GM12873 (cell line): ENCODE measurements at regions not wholly inside any gene's neighbourhood (a gene's known extent, or its start where the extent isn't known, plus 50 kb on each side); places are given as distances from the start of the nearest gene placed in this dataset.

Source experiments
- TF ChIP-seq, protein P1 (sequence below): IDR thresholded peaks from 2 replicates; pipeline ENCODE4 v1.5.1; 2012; ENCODE audit warnings: low read depth, mild to moderate bottlenecking, moderate library complexity, low read length, control low read depth; ENCODE audit not compliant: insufficient read depth; ENCODE audit errors: missing control alignments

DNA sequence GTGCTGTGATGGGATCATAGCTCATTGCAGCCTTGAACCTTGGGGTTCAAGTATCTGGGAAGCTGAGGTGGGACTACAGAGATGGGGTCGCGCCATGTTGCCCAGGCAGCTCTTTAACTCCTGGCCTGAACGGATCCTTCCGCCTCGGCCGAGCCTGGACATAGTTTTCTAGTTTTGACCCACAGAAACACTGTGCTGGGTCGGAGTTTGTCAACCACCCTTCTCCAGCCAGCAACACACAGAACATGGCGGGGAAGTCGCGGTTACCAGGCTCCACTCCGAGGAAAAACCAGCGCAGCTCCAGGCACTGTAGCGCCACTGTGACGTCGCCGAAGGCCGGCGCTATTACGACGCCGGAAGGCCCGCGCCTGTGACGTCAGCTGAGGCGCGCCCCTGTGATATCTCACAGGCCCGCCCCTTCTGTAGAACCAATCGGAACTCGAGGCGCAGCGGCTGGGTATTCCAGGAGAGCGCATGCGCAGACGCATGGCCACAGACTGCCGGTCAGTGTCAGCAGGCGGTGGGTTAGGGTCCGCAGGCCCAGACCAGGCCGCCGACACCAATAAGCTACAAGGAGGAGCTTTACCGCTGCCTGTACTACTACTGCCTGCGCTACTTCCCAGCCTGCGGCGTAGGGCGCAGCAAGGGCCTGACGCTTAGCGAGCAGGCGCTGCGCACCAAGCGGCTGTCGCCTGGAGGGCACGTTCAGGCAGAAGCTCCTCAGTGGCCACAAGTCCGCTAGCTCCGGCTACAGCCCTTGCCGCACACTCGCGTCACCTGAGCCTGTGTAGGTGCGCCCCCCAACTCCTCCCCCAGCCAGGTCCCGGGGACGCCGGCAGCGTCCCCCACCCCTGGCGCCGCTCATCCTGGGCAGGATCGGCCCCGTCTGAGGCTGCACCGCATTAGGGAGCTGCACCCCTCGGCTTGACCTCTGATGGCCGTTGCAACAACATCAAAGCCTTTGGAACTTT lies 135.2 kb upstream of the KCTD7 start:
- TF ChIP-seq, protein P1, sequence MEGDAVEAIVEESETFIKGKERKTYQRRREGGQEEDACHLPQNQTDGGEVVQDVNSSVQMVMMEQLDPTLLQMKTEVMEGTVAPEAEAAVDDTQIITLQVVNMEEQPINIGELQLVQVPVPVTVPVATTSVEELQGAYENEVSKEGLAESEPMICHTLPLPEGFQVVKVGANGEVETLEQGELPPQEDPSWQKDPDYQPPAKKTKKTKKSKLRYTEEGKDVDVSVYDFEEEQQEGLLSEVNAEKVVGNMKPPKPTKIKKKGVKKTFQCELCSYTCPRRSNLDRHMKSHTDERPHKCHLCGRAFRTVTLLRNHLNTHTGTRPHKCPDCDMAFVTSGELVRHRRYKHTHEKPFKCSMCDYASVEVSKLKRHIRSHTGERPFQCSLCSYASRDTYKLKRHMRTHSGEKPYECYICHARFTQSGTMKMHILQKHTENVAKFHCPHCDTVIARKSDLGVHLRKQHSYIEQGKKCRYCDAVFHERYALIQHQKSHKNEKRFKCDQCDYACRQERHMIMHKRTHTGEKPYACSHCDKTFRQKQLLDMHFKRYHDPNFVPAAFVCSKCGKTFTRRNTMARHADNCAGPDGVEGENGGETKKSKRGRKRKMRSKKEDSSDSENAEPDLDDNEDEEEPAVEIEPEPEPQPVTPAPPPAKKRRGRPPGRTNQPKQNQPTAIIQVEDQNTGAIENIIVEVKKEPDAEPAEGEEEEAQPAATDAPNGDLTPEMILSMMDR, result peak; percentile 47

DNA sequence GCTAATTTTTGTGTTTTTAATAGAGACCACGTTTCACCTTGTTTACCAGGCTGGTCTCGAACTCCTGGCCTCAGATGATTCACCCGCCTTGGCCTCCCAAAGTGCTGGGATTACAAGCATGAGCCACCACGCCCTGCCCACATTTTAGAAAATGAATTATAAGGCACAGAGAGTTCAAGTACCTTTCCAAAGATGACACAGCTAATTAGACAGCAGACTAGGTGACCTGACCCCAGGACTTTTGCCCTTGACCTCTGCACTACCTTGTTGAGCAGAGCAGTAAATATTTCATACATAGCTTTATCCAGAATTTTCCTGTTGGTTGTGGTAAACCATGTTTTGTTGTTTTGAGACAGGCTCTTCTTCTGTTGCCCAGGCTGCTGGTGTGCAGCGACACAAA lies 131.3 kb upstream of the KCTD7 start:
- TF ChIP-seq, protein P1, result no peak

DNA sequence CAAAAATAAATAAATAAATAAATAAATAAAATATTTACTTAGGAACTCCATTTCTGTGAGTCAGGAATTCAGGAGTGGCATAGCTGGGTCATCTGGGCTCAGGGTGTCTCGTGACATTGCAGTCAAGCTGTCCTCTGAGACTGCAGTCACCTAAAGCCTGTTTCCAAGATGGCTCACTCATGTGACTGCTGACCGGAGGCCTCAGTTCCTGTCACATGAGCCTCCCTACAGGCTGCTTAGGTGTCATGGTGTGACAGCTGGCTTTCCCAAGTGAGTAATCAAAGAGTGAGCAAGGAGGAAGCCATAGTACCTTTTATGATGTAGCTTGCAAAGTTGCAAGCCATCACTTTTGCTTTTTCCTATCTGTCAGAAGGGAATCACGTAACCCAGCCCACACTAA lies 128.6 kb upstream of the KCTD7 start:
- TF ChIP-seq, protein P1, result no peak

DNA sequence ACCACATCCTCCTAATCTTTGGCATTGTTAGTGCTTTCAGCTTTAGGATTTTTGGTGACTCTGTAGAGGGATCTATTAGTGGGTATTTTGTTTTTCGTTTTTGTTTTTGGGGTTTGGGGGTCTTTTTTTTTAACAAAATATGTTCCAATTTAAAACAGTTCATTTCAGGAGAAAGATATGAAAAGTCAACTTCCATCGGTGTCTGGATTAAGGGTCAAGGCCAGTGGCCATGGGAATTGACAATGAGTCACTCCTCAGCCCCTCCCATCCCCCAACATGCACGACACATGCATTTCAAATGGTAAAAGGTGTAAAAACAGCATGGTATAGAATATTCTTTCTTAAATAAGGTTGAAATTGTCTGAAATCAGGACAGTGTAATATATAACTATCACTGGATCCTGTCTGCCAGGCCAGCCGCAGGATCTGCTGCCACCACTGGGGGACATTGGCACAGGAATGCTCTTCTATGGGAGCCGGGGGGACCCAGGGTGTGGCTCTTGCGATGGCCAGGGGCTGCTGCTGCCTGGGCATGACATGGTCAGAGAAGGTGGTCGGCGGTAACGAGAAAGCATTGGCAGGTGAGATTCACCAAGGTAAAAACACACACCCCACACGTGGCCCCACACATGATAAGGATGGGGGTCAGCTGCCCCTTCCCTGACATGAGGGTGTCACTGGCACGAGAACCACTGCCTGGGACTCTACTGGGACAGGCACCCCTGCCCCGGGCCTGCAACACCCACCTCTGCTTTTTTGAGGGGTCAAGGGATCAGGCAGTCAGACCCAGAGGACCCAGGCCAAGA lies 126.2 kb upstream of the KCTD7 start:
- TF ChIP-seq, protein P1, result no peak

DNA sequence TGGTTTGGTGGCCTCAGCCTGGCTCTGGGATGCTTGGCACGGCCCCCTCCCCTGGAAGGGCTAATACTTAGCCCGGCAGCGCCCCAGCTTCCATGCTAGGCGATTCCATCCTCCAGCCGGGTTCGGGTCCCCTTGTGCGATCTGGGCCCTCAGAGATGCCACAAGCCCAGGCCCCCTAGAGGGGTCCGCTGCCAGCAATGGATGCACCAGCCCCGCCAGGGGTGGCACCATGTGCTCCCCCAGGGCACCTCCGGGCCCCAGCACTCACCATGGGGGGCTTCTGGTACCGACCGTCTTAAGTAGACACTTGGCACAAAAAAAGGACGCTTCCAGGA lies 125.7 kb upstream of the KCTD7 start:
- TF ChIP-seq, protein P1, result no peak

DNA sequence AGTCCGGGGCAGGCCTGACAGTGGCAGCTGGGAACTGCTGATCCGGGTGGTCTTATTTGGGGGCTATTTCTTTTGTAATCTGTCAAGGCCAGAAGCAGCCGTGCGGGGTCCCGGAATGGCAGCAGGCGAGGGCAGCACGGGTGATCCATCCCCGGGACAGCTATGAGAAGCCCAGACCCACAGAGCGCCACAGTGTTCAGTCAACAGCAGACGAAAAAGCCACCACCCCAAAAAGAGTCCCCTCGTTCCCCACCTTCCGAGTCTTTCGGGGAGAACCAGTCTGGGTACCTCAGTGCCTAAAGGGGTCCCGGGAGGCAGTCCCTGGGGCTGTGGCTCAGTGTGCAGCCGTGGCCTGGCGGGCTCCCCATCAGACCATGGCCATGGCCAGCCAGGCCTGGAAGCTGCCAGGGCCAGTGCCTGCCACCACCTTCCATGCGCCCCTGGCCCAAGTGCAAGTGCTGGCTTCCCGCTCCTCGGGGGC lies 125.1 kb upstream of the KCTD7 start:
- TF ChIP-seq, protein P1, result no peak

DNA sequence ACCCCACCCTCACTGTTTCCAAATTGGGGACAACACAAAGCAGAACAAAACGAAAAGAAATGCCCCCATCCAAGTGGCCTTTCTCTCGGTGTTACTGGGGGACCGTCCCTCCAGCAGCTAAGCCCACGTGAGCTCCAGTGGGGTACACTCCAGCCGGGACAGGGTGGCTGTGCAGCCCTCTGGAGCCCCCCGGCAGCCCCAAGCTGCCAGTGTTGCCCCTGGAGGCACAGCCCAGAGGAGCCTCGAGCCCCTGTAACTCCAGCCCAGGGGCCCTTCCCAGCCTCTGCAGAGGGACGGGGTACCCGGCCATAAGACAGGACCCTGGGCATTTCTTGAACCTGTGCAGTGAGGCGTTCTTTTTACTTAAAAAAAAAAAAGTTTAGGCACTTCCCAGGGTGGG lies 124.5 kb upstream of the KCTD7 start:
- TF ChIP-seq, protein P1, result no peak
